HCT116 (cell line): ENCODE measurements at regions not wholly inside any gene's neighbourhood (a gene's known extent, or its start where the extent isn't known, plus 50 kb on each side); places are given as distances from the start of the nearest gene placed in this dataset.

ENCODE experiments used
- CEBPB ChIP-seq: IDR thresholded peaks from 2 replicates; pipeline ENCODE4 v1.6.1; 2012; ENCODE audit warnings: low read depth
- CTCF ChIP-seq, 3 experiments: fragments of 200-600 bp in 1 of 3; sonication (generic) in 1 of 3; IDR thresholded peaks in 2 of 3; conservative IDR thresholded peaks in 1 of 3; 2 replicates each; pipeline ENCODE4 v1.5.1; 2012 to 2017; ENCODE audit warnings: low read depth in 2 of 3, low read length in 2 of 3, antibody characterized with exemption in 1 of 3, borderline replicate concordance in 1 of 3, control low read depth in 1 of 3, mild to moderate bottlenecking in 1 of 3, mixed read lengths in 1 of 3, mixed run types in 1 of 3, moderate library complexity in 1 of 3; ENCODE audit not compliant: insufficient read depth in 1 of 3
- EGR1 ChIP-seq: IDR thresholded peaks from 2 replicates; pipeline ENCODE4 v1.6.1; 2012; ENCODE audit warnings: low read depth
- ELF1 ChIP-seq: IDR thresholded peaks from 2 replicates; pipeline ENCODE4 v1.6.1; 2012; ENCODE audit warnings: low read depth, borderline replicate concordance
- FOSL1 ChIP-seq: IDR thresholded peaks from 2 replicates; pipeline ENCODE4 v1.6.1; 2012; ENCODE audit warnings: low read depth
- JUND ChIP-seq: IDR thresholded peaks from 2 replicates; pipeline ENCODE4 v1.6.1; 2012
- POLR2A ChIP-seq: IDR thresholded peaks from 2 replicates; pipeline ENCODE4 v1.7.0; 2011; ENCODE audit warnings: borderline replicate concordance; ENCODE audit not compliant: insufficient read depth, insufficient read length; ENCODE audit errors: extremely low read depth
- POLR2AphosphoS5 ChIP-seq: IDR thresholded peaks from 2 replicates; pipeline ENCODE4 v1.6.1; 2011; ENCODE audit warnings: mild to moderate bottlenecking, low read depth, low read length, moderate library complexity
- REST ChIP-seq: IDR thresholded peaks from 2 replicates; pipeline ENCODE4 v1.6.1; 2012; ENCODE audit warnings: low read depth
- SP1 ChIP-seq: IDR thresholded peaks from 2 replicates; pipeline ENCODE4 v1.6.1; 2012; ENCODE audit warnings: low read depth
- TCF7L2 ChIP-seq: IDR thresholded peaks from 2 replicates; pipeline ENCODE4 v1.7.0; 2011; ENCODE audit warnings: borderline replicate concordance, inconsistent platforms; ENCODE audit not compliant: insufficient read depth, insufficient read length; ENCODE audit errors: extremely low read depth
- YY1 ChIP-seq: IDR thresholded peaks from 2 replicates; pipeline ENCODE4 v1.6.1; 2011; ENCODE audit warnings: low read length, low read depth, moderate library complexity, mild to moderate bottlenecking; ENCODE audit not compliant: insufficient replicate concordance; ENCODE audit errors: extremely low read depth

GRCh38 chr7:97407106-97407505 is 289.6 kb downstream of the SDHAF3 start:
- TF ChIP-seq CTCF (IDR thresholded peaks at IDR 0.05 in 2 of 3, conservative IDR thresholded peaks at IDR 0.05 in 1 of 3; ENCODE audit: borderline replicate concordance in 1 of 3, insufficient read depth in 1 of 3, low read depth in 2 of 3, low read length in 2 of 3): no peak
- no peak for TF ChIP-seq POLR2AphosphoS5
- no peak for TF ChIP-seq POLR2A
- TF ChIP-seq REST: no peak
- TF ChIP-seq TCF7L2: no peak
- TF ChIP-seq CEBPB: no peak
- no peak for TF ChIP-seq JUND
- TF ChIP-seq SP1: no peak
- TF ChIP-seq YY1: no peak
- no peak for TF ChIP-seq EGR1
- no peak for TF ChIP-seq ELF1
- no peak for TF ChIP-seq FOSL1
